B cell (primary cell): ENCODE measurements at regions not wholly inside any gene's neighbourhood (a gene's known extent, or its start where the extent isn't known, plus 50 kb on each side); places are given as distances from the start of the nearest gene placed in this dataset.

Experiments used
- CTCF ChIP-seq: fragments of 200-600 bp; IDR thresholded peaks from one replicate; pipeline ENCODE4 v1.8.0; 2022; ENCODE audit warnings: antibody characterized with exemption, mild to moderate bottlenecking
- EZH2 ChIP-seq: IDR thresholded peaks from 2 replicates; pipeline ENCODE4 v1.6.1; 2012; ENCODE audit warnings: borderline replicate concordance, low read depth, mild to moderate bottlenecking, moderate library complexity, low read length; ENCODE audit not compliant: insufficient read depth, poor library complexity, severe bottlenecking

GRCh38 chr5:155441849-155442248 is 428.3 kb downstream of the KIF4B start:
- TF ChIP-seq CTCF (no peak), EZH2 (no peak)
